GM18867 (cell line): ENCODE measurements at regions not wholly inside any gene's neighbourhood (a gene's known extent, or its start where the extent isn't known, plus 50 kb on each side); places are given as distances from the start of the nearest gene placed in this dataset.
"Not testable (repeated sequence)": the region's sequence is repeated elsewhere in the genome, so short reads cannot be mapped to it uniquely, and the experiment has no call there.

Experiments used
- ATAC-seq: cut with Tn5 transposase; IDR thresholded peaks from one replicate; pipeline ENCODE4 v1.9.1; 2021; ENCODE audit warnings: mild to moderate bottlenecking, moderate library complexity; ENCODE audit not compliant: unreplicated experiment

- no peak for ATAC-seq
Measured at GRCh38 chr5:17118631-17119030, 98.8 kb upstream of the BASP1 start.

- no peak for ATAC-seq
Measured at GRCh38 chr5:17120209-17120608, 97.2 kb upstream of the BASP1 start.

GRCh38 chr5:17121776-17122175, 95.7 kb upstream of the BASP1 start:
- ATAC-seq, result no peak

- ATAC-seq, result no peak
Measured at GRCh38 chr5:17123010-17123409, 94.4 kb upstream of the BASP1 start.

- ATAC-seq, result not testable (repeated sequence)
Measured at GRCh38 chr5:17123773-17124172, 93.7 kb upstream of the BASP1 start.

GRCh38 chr5:17127743-17128231, 89.6 kb upstream of the BASP1 start:
- ATAC-seq, result no peak

GRCh38 chr5:17129093-17129849, 88.2 kb upstream of the BASP1 start:
- no peak for ATAC-seq

GRCh38 chr5:17130302-17130701, 87.1 kb upstream of the BASP1 start:
- ATAC-seq, result not testable (repeated sequence)

GRCh38 chr5:17132444-17133083, 84.9 kb upstream of the BASP1 start:
- peak; percentile 58 for ATAC-seq

- ATAC-seq, result no peak
Measured at GRCh38 chr5:17135050-17135449, 82.4 kb upstream of the BASP1 start.

- no peak for ATAC-seq
Measured at GRCh38 chr5:17143335-17143734, 74.1 kb upstream of the BASP1 start.

GRCh38 chr5:17146280-17146841, 71.1 kb upstream of the BASP1 start:
- no peak for ATAC-seq

- no peak for ATAC-seq
Measured at GRCh38 chr5:17147170-17147569, 70.3 kb upstream of the BASP1 start.

GRCh38 chr5:17147617-17148016, 69.8 kb upstream of the BASP1 start:
- no peak for ATAC-seq

- no peak for ATAC-seq
Measured at GRCh38 chr5:17148481-17148880, 69.0 kb upstream of the BASP1 start.

GRCh38 chr5:17149786-17150185, 67.6 kb upstream of the BASP1 start:
- no peak for ATAC-seq

GRCh38 chr5:17150531-17150930, 66.9 kb upstream of the BASP1 start:
- no peak for ATAC-seq

- no peak for ATAC-seq
Measured at GRCh38 chr5:17151686-17152085, 65.7 kb upstream of the BASP1 start.

GRCh38 chr5:17154211-17154996, 63.0 kb upstream of the BASP1 start:
- no peak for ATAC-seq

- no peak for ATAC-seq
Measured at GRCh38 chr5:17156463-17156862, 61.0 kb upstream of the BASP1 start.

- ATAC-seq, result no peak
Measured at GRCh38 chr5:17157294-17157693, 60.1 kb upstream of the BASP1 start.
